Lower leg skin (tissue), 3 donors: ENCODE measurements at regions not wholly inside any gene's neighbourhood (a gene's known extent, or its start where the extent isn't known, plus 50 kb on each side); places are given as distances from the start of the nearest gene placed in this dataset.

ENCODE experiments used
- POLR2A ChIP-seq, 2 donors: fragments of 450-650 bp; IDR thresholded peaks; one replicate each; pipeline ENCODE4 v1.6.1; 2016 to 2017; ENCODE audit warnings: antibody characterized with exemption in 2 of 2, mild to moderate bottlenecking in 1 of 2, moderate library complexity in 1 of 2
- TF ChIP-seq, protein P1 (sequence below), 3 donors: fragments of 450-650 bp; IDR thresholded peaks; one replicate each; pipeline ENCODE4 v1.5.1; 2016; ENCODE audit warnings: antibody characterized with exemption in 3 of 3, mild to moderate bottlenecking in 3 of 3, moderate library complexity in 2 of 3

GRCh38 chr2:200216310-200216709, 90.2 kb upstream of the SPATS2L start:
- TF ChIP-seq, protein P1, sequence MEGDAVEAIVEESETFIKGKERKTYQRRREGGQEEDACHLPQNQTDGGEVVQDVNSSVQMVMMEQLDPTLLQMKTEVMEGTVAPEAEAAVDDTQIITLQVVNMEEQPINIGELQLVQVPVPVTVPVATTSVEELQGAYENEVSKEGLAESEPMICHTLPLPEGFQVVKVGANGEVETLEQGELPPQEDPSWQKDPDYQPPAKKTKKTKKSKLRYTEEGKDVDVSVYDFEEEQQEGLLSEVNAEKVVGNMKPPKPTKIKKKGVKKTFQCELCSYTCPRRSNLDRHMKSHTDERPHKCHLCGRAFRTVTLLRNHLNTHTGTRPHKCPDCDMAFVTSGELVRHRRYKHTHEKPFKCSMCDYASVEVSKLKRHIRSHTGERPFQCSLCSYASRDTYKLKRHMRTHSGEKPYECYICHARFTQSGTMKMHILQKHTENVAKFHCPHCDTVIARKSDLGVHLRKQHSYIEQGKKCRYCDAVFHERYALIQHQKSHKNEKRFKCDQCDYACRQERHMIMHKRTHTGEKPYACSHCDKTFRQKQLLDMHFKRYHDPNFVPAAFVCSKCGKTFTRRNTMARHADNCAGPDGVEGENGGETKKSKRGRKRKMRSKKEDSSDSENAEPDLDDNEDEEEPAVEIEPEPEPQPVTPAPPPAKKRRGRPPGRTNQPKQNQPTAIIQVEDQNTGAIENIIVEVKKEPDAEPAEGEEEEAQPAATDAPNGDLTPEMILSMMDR (IDR thresholded peaks at IDR 0.05) = no peak
- no peak for TF ChIP-seq POLR2A (IDR thresholded peaks at IDR 0.05)
